Activated CD8-positive, alpha-beta memory T cell treated with anti-CD3 and anti-CD28 coated beads for 4 hours (primary cell): ENCODE measurements at regions not wholly inside any gene's neighbourhood (a gene's known extent, or its start where the extent isn't known, plus 50 kb on each side); places are given as distances from the start of the nearest gene placed in this dataset.

Experiments used
- DNase-seq, 2 donors: peaks; one replicate each; pipeline ENCODE4 v3.0.0-alpha.2; 2020; ENCODE audit warnings: low read depth in 2 of 2

- DNase-seq: no peak
Measured at GRCh38 chr3:43866529-43867353, 176.0 kb downstream of the ABHD5 start.

DNA sequence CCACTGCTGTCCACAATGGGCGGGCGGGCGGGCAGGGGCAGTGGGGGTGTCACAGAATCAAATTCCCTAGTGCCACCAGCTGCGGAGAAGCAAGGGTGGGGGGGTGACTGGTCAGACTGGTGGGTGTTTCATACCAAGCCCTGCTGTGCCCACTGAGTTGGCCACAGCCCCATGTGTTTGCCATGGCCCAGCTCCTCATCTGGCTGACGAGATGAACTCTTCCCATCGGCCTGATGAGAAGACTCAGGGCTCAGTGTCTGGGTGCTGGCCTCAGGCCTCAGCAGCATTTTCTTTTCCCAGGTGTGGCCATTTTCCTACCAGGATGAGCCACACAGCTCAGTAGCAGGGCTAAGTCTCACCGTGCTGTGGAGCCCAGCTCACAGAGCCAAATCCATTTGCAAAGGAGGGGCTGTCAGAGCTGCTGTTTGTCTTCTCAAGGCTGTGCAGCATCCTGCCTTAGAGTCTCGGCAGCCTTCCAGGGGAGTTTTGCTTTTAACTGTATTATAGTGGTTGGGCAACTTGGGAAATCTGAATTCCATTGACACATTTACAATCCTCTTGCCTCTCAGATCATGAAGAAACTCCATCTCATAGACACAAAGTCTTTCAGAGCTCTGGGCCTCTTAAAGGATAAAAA is 176.8 kb downstream of the ABHD5 start:
- DNase-seq: no peak

- DNase-seq: no peak
Measured at GRCh38 chr3:43869491-43869890, 178.8 kb downstream of the ABHD5 start.

DNA sequence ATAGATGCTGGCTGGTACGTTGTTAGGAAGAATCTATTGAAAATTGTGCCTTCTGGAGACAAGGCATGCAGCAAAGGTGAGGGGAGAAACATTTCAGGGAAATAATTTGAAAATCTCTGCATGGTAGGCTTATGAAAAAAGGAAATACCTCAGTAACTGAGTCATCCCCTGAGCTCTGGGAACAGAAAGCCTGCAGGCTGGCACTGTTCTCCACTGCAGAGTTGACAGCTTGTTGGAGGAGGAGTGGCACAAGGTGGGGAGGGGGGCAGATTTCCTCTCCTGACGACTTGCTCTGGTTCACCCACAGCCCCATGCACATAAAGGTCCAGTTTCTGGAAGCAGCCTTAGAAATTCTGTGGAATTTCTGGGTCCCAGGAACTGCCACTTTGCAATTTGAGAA is 179.4 kb downstream of the ABHD5 start:
- DNase-seq: no peak

- no peak for DNase-seq
Measured at GRCh38 chr3:43870844-43871626, 180.3 kb downstream of the ABHD5 start.

DNA sequence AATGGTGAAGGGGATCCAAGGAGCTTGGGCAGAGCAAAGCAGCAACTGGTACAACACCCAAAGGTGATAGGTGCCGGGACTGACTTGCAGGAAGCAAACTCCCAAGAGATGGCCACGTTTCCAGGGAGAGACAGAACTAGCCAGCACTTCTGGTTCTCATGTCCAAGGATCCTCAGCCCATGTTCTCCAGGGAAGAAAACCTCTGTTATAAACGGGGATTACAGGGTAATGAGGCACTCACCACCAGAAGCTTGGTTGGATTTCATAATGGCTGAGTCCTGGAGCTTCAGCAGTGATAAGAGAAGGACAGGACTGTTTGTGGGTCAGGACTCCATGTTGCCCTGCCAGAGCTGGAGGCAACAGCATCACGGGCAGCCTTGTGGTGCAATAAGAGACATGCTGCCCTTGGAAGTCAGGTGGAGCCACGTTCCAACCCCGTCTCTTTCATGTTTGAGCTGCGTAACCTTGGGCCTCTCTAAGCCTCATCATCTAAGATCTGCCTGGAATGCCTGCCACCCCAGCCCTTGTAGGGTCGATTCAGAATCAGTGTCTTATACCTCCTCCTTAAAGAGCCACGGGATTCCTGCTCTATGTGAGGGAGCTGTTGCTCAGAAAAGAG is 181.0 kb downstream of the ABHD5 start:
- no peak for DNase-seq

DNA sequence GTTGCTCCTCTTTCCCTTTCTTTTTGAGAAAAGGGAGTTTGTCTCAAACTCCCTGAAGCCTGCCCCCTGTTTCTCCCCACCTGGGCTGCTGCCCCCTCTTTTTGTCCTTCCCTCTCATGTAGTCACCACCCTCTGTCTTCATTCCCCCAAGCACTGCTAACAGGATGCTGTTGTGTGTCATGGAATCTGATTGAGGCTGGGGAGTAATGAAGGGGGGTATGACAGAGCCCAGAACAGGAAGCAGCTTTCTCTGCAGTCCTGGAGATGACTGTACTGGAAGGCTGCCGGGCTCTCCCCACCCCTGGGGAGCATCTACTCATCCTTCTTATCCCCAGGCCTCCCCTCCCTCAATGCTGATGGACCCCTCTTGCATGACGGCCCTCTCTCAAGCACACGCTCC is 181.6 kb downstream of the ABHD5 start:
- no peak for DNase-seq

- no peak for DNase-seq
Measured at GRCh38 chr3:43872901-43873300, 182.2 kb downstream of the ABHD5 start.

- no peak for DNase-seq
Measured at GRCh38 chr3:43873723-43874122, 183.0 kb downstream of the ABHD5 start.

- no peak for DNase-seq
Measured at GRCh38 chr3:43874290-43874689, 183.6 kb downstream of the ABHD5 start.

DNA sequence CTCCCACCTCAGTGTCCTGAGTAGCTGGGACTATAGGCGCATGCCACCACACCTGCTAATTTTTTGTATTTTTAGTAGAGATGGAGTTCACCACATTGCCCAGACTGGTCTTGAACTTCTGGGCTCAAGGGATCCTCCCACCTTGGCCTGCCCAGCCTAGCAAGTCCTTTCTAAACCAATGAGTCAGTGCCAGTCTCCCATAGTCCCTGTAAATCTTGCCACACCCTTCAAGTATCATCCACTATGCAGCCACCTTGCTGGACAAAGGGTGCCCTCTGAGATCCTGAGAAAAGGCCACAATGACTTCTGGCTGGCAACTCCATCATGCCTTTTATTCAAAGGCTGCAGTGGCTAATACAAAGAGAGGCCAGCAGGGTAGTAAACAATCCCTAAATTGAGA is 184.0 kb downstream of the ABHD5 start:
- DNase-seq: no peak

DNA sequence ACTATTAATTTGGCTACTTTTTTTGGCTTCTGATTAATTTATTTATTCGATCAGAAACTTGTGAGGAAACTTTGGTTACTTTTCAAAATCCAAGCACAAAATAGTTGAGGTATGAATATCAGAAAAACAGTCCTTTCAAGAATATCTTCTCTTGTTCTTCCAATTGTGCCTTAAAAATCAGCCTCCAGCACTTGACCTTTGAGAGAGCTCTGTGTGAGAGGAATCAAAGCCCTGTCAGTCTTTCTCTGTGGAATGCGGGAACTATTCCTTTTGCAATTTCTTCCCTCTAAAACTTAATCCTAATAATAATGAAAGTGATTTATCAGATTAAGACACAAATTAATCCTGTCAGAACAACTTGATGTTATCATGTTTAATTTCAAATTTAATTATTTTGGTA is 185.9 kb downstream of the ABHD5 start:
- no peak for DNase-seq

GRCh38 chr3:43879166-43879565 is 188.4 kb downstream of the ABHD5 start:
- DNase-seq: no peak

- no peak for DNase-seq
Measured at GRCh38 chr3:43882976-43883680, 192.4 kb downstream of the ABHD5 start.

DNA sequence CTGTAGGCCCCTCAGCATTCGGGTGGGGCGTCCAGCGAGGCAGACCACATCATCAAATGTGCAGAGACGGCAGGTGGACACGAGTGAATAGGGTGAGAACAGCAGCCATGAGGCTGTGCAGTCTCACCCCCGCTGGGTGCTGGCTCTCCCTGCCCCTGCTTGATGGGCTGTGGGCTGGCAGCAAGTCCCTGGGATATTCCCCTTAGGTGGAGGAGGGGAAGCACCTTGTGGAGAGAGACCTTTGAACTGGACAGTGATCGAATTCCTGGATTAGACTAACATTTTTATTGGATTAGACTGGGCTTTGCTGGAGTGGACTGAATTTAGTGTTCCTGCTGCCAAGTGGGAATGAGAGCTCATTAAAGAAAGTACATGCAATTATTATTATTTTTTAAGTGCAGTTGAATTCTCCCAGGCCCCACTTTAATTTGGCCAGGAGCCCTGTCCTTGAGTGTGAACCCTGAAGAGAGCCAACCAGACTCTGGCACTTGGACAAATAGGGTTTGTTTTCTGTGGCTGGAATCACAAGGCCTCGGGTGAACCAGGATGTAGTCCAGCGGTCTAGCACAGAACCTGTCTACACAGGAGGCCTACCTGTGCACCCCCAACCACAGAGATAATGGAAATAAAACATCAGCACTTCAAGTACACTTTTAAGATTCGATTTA is 193.1 kb downstream of the ABHD5 start:
- no peak for DNase-seq

GRCh38 chr3:43884581-43884980 is 193.8 kb downstream of the ABHD5 start:
- no peak for DNase-seq

GRCh38 chr3:43885908-43886618 is 195.3 kb downstream of the ABHD5 start:
- DNase-seq: no peak

GRCh38 chr3:43892061-43892460 is 201.3 kb downstream of the ABHD5 start:
- DNase-seq: no peak

DNA sequence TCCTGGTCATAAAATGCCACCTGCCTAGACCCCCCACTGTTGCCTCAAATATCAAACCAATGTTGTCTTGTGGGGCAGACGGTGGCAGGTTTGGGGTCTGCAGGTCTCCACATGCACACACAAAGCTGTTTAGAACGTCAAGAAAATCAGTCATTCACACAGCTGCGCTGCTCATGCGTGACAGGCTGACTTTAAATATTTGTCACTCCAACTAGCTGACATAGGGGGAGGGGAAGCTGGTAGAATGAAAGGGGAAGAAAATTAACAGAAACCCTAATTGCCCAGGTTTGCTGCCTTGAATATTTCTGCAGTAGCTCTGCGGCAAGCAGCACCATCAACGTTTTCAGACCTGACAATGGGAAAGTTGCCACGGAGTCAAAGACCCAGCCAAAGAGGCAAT is 201.8 kb downstream of the ABHD5 start:
- DNase-seq: no peak

- no peak for DNase-seq
Measured at GRCh38 chr3:43893727-43894126, 203.0 kb downstream of the ABHD5 start.
